Lower leg skin (tissue), 3 donors: ENCODE measurements at regions not wholly inside any gene's neighbourhood (a gene's known extent, or its start where the extent isn't known, plus 50 kb on each side); places are given as distances from the start of the nearest gene placed in this dataset.

Experiments used
- CTCF ChIP-seq, 3 donors: fragments of 450-650 bp; IDR thresholded peaks; one replicate each; pipeline ENCODE4 v1.5.1; 2016; ENCODE audit warnings: antibody characterized with exemption in 3 of 3, mild to moderate bottlenecking in 3 of 3, moderate library complexity in 2 of 3
- POLR2A ChIP-seq, 2 donors: fragments of 450-650 bp; IDR thresholded peaks; one replicate each; pipeline ENCODE4 v1.6.1; 2016 to 2017; ENCODE audit warnings: antibody characterized with exemption in 2 of 2, mild to moderate bottlenecking in 1 of 2, moderate library complexity in 1 of 2

DNA sequence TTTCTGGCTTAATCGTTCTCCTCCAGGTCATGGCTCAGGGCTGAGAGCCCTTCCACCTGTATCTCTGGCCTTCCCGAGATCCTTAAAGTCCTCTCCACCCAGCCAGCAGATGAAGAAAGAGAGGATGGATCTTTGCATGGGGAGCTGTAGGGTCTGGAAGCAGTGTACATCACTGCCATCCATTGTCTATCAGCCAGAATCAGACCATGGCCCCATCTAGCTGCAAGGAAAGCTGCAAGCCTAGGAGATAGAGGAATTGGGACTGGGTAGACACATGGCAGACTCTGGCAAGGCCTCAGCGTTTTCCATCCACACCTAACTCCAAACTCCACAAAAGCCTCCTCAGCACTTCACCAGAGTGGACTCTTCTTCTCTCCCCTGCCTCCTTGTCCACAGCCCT lies 113.8 kb upstream of the MAFB start:
- no peak for TF ChIP-seq CTCF (IDR thresholded peaks at IDR 0.05)
- no peak for TF ChIP-seq POLR2A (IDR thresholded peaks at IDR 0.05)
